ENCODE measurements at regions not wholly inside any gene's neighbourhood (a gene's known extent, or its start where the extent isn't known, plus 50 kb on each side); places are given as distances from the start of the nearest gene placed in this dataset.

- Histone ChIP-seq H3K36me3 (ENCODE audit: control insufficient read depth in 4 of 4, insufficient read depth in 3 of 4, low read depth in 1 of 4, low read length in 3 of 4) (no peaks in the 10 kb centered on the region), H3K4me3 (ENCODE audit: low read depth in 1 of 3, low read length in 3 of 3) (no peak overlapping the region), H3K4me1 (ENCODE audit: control insufficient read depth in 4 of 4, insufficient read depth in 4 of 4, low read length in 3 of 4) (no peaks in the 10 kb centered on the region), H3K9ac (ENCODE audit: low read depth in 1 of 2, low read length in 2 of 2) (no peak overlapping the region), H3K9me3 (ENCODE audit: control insufficient read depth in 4 of 4, low read length in 3 of 4) (no peaks in the 10 kb centered on the region), H3K27me3 (ENCODE audit: control insufficient read depth in 4 of 4, insufficient read depth in 4 of 4, low read length in 3 of 4) (peaks cover 0 to 4% (median 0%) of the 10 kb centered on the region in 4 donors), H3K27ac (ENCODE audit: low read depth in 1 of 2, low read length in 2 of 2) (no peak overlapping the region)
- no peak for TF ChIP-seq EGR1 (IDR thresholded peaks at IDR 0.05; ENCODE audit: low read depth in 2 of 2)
- TF ChIP-seq, protein P1, sequence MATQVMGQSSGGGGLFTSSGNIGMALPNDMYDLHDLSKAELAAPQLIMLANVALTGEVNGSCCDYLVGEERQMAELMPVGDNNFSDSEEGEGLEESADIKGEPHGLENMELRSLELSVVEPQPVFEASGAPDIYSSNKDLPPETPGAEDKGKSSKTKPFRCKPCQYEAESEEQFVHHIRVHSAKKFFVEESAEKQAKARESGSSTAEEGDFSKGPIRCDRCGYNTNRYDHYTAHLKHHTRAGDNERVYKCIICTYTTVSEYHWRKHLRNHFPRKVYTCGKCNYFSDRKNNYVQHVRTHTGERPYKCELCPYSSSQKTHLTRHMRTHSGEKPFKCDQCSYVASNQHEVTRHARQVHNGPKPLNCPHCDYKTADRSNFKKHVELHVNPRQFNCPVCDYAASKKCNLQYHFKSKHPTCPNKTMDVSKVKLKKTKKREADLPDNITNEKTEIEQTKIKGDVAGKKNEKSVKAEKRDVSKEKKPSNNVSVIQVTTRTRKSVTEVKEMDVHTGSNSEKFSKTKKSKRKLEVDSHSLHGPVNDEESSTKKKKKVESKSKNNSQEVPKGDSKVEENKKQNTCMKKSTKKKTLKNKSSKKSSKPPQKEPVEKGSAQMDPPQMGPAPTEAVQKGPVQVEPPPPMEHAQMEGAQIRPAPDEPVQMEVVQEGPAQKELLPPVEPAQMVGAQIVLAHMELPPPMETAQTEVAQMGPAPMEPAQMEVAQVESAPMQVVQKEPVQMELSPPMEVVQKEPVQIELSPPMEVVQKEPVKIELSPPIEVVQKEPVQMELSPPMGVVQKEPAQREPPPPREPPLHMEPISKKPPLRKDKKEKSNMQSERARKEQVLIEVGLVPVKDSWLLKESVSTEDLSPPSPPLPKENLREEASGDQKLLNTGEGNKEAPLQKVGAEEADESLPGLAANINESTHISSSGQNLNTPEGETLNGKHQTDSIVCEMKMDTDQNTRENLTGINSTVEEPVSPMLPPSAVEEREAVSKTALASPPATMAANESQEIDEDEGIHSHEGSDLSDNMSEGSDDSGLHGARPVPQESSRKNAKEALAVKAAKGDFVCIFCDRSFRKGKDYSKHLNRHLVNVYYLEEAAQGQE (IDR thresholded peaks at IDR 0.05) = no peak
- TF ChIP-seq FOXA2 (IDR thresholded peaks at IDR 0.05) = no peak
- TF ChIP-seq MAX (IDR thresholded peaks at IDR 0.05) = no peak
- TF ChIP-seq JUND (IDR thresholded peaks at IDR 0.05) = no peak
- TF ChIP-seq NR2F2 (IDR thresholded peaks at IDR 0.05) = no peak
- no peak for TF ChIP-seq SP1 (IDR thresholded peaks at IDR 0.05)
- TF ChIP-seq HNF4A (conservative IDR thresholded peaks at IDR 0.05) = no peak
- WGBS = 81% methylated on average over 5 of the region's 5 CpGs
- DNase-seq (ENCODE audit: low spot score) = no peak
Measured at GRCh38 chr13:27679896-27680295, 58.2 kb downstream of the POLR1D start.

- H3K36me3 ChIP-seq (ENCODE audit: control insufficient read depth in 4 of 4, insufficient read depth in 3 of 4, low read depth in 1 of 4, low read length in 3 of 4) = no peaks in the 10 kb centered on the region
- TF ChIP-seq MAX (IDR thresholded peaks at IDR 0.05) (no peak), TAF1 (conservative IDR thresholded peaks at IDR 0.05) (no peak)
- H3K4me1 ChIP-seq (ENCODE audit: control insufficient read depth in 4 of 4, insufficient read depth in 4 of 4, low read length in 3 of 4) = no peaks in the 10 kb centered on the region
- H3K9me3 ChIP-seq (ENCODE audit: control insufficient read depth in 4 of 4, low read length in 3 of 4) = peaks cover 0 to 2% (median 0%) of the 10 kb centered on the region in 4 donors
- no peak for DNase-seq (ENCODE audit: low spot score)
- H3K9ac ChIP-seq (ENCODE audit: low read depth in 1 of 2, low read length in 2 of 2) = no peak overlapping the region
- H3K27me3 ChIP-seq (ENCODE audit: control insufficient read depth in 4 of 4, insufficient read depth in 4 of 4, low read length in 3 of 4) = peaks cover 0 to 4% (median 0%) of the 10 kb centered on the region in 4 donors
- no peak overlapping the region for H3K27ac ChIP-seq (ENCODE audit: low read depth in 1 of 2, low read length in 2 of 2)
- no peak overlapping the region for H3K4me3 ChIP-seq (ENCODE audit: low read depth in 1 of 3, low read length in 3 of 3)
Measured at GRCh38 chr13:27680465-27680864, 58.8 kb downstream of the POLR1D start.

GRCh38 chr13:27691207-27691606 is 69.5 kb downstream of the POLR1D start:
- Histone ChIP-seq H3K4me1 (ENCODE audit: control insufficient read depth in 4 of 4, insufficient read depth in 4 of 4, low read length in 3 of 4) (no peaks in the 10 kb centered on the region), H3K27ac (ENCODE audit: low read depth in 1 of 2, low read length in 2 of 2) (no peak overlapping the region), H3K9ac (ENCODE audit: low read depth in 1 of 2, low read length in 2 of 2) (no peak overlapping the region), H3K27me3 (ENCODE audit: control insufficient read depth in 4 of 4, insufficient read depth in 4 of 4, low read length in 3 of 4) (peaks cover 0 to 4% (median 0%) of the 10 kb centered on the region in 4 donors), H3K4me3 (ENCODE audit: low read depth in 1 of 3, low read length in 3 of 3) (no peak overlapping the region), H3K36me3 (ENCODE audit: control insufficient read depth in 4 of 4, insufficient read depth in 3 of 4, low read depth in 1 of 4, low read length in 3 of 4) (no peaks in the 10 kb centered on the region), H3K9me3 (ENCODE audit: control insufficient read depth in 4 of 4, low read length in 3 of 4) (no peaks in the 10 kb centered on the region)
- WGBS = 70% methylated on average over 3 of the region's 3 CpGs
- TF ChIP-seq HNF4G (IDR thresholded peaks at IDR 0.05) = no peak
- TF ChIP-seq CTCF (IDR thresholded peaks at IDR 0.05; ENCODE audit: low read depth, low read length, missing input control) = no peak
- TF ChIP-seq EGR1 (IDR thresholded peaks at IDR 0.05; ENCODE audit: low read depth in 2 of 2) = no peak
- TF ChIP-seq, protein P1 (IDR thresholded peaks at IDR 0.05) = no peak
- TF ChIP-seq YY1 (IDR thresholded peaks at IDR 0.05) = no peak
- TF ChIP-seq NR2F2 (IDR thresholded peaks at IDR 0.05) = no peak
- TF ChIP-seq MAX (IDR thresholded peaks at IDR 0.05) = no peak
- no peak for TF ChIP-seq GABPA (IDR thresholded peaks at IDR 0.05 in 1 of 2, conservative IDR thresholded peaks at IDR 0.05 in 1 of 2)
- TF ChIP-seq ATF3 (IDR thresholded peaks at IDR 0.05) = no peak
- no peak for TF ChIP-seq JUND (IDR thresholded peaks at IDR 0.05)
- TF ChIP-seq FOXA2 (IDR thresholded peaks at IDR 0.05) = no peak
- TF ChIP-seq RXRA (IDR thresholded peaks at IDR 0.05) = no peak
- TF ChIP-seq RAD21 (IDR thresholded peaks at IDR 0.05) = no peak
- TF ChIP-seq TAF1 (conservative IDR thresholded peaks at IDR 0.05) = no peak
- TF ChIP-seq FOXA1 (IDR thresholded peaks at IDR 0.05) = no peak
- no peak for TF ChIP-seq HNF4A (conservative IDR thresholded peaks at IDR 0.05)
- DNase-seq (ENCODE audit: low spot score) = no peak
